HG03175 (cell line): ENCODE measurements at regions not wholly inside any gene's neighbourhood (a gene's known extent, or its start where the extent isn't known, plus 50 kb on each side); places are given as distances from the start of the nearest gene placed in this dataset.

Experiments used
- ATAC-seq: cut with Tn5 transposase; IDR thresholded peaks from one replicate; pipeline ENCODE4 v1.9.1; 2021; ENCODE audit warnings: mild to moderate bottlenecking, moderate library complexity; ENCODE audit not compliant: unreplicated experiment

GRCh38 chr18:25962919-25963318, 127.5 kb downstream of the SS18 start:
- ATAC-seq, result no peak

DNA sequence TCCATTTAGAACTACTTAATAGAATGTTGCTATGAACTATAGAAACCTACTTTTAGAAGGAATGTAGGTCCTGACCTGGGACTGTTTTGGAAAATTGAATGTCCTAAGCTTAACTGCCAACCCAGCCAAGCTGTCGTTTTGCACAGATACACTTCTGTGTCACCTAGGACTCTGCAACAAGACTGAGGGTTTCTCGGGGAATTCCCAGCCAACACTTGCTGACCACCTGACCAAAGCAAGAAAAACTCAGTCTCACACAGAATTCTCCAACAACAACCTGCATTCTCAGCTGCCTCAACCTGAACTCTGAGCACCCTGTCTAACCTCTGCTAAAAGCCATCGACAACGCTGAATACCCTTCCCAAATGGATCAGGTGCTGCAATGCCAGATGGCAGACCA, 128.2 kb downstream of the SS18 start:
- no peak for ATAC-seq

- ATAC-seq, result no peak
Measured at GRCh38 chr18:25957017-25957416, 133.4 kb downstream of the SS18 start.

DNA sequence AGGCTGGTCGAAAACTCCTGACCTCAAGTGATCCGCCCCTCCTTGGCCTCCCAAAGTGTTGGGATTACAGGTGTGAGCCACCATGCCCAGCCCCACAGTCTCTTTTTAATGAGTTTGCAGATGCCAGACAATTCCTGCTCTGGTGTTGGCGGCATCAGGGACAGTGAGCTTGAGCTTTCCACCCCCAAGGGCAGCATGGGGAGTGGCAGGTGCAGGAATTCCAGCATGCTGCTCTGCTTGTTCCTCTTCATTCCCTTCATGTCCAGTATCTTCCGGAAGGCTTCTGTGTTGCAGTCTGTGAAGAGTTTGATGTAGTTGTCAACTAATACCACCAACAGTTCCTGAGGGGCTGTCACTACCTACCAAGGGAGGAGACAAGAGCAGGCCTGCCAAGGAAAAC, 137.3 kb downstream of the SS18 start:
- no peak for ATAC-seq

DNA sequence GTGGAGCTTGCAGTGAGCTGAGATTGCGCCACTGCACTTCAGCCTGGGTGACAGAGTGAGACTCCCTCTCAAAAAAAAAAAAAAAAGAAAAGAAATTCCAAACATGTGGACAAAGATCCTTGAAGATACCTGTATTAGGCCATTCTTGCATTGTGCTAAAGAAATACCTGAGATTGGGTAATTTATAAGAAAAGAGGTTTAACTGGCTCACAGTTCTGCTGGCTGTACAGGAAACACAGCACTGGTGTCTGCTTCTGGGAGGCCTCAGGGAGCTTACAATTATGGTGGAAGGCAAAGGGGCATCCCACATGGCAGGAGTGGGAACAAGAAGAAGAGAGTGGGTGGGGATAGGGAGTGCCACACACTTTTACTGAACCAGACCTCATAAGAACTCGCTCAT, 140.1 kb downstream of the SS18 start:
- ATAC-seq, result no peak

DNA sequence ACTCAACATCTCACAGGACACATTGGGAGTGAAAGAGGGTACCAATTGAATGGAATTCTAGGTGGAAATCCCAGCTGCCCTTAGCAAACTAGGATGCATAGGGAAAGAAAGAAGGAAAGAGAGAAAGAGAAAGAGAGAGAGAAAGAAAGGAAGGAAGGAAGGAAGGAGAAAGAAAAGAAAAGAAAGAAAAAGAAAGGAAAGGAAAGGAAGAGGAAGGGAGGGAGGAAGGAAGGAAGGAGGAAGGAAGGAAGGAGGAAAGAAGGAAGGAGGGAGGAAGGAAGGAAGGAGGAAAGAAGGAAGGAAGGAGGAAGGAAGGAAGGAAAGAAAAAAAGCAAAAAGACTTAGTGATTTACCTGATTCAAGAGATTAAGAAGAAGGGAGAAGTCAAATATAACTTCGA, 143.9 kb downstream of the SS18 start:
- no peak for ATAC-seq

DNA sequence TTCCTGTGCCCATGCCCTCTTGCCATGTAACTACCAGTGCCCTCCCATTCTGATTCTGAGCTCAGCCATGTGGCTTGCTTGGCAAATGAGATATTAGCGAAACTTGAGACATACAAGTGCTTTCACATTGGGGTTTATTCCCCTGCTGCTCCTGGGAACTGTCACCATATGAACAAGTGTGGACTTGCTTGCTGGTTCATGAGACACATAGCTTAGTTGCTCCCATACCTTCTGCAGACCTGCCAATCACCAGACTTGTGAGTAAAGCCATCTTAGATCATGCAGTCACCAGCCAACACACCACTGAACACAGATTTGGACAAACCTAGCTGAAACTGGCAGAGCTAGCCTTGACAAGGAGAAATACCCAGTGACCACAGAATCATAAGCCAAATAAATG, 155.1 kb downstream of the SS18 start:
- no peak for ATAC-seq

GRCh38 chr18:25931126-25931525, 159.3 kb downstream of the SS18 start:
- ATAC-seq, result no peak

DNA sequence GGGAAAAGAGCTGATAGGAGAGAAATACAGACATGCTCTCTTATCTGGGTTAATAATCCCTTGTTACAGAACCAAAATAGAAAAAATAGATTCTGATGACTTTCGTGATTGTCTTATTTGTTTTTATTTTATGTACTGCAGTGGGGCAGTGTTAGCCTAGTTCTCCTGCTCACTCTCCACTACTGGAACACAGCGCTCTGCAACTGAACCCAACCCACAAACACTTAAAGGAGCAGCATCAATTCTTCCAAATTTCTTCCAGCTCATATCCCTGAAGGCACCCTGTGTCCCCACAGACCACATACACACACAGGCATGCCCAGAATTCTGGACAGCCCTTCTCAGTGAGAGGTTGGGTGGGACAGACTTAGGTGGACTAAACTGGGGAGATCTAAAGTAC, 160.6 kb downstream of the SS18 start:
- ATAC-seq, result no peak

- no peak for ATAC-seq
Measured at GRCh38 chr18:25927830-25928229, 162.6 kb downstream of the SS18 start.

DNA sequence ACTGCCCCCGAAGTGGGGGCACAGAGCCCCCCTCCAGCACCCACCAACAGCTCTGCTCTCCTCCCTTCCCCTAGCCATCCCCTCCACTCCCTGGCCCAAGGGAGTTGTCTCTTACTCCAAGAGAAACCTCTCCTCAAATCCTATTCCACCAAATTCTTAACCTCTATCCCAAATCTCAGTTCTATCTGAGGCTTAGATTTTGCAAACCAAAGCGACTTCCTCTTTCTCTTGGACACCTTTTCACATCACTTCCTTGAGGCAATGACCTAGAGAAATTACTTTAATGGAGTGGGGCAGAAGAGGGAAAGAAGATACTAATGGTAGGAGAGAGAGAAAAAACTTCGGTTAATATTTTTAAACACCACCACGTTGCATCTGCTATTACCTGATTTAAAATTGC, 167.2 kb downstream of the SS18 start:
- ATAC-seq, result no peak

DNA sequence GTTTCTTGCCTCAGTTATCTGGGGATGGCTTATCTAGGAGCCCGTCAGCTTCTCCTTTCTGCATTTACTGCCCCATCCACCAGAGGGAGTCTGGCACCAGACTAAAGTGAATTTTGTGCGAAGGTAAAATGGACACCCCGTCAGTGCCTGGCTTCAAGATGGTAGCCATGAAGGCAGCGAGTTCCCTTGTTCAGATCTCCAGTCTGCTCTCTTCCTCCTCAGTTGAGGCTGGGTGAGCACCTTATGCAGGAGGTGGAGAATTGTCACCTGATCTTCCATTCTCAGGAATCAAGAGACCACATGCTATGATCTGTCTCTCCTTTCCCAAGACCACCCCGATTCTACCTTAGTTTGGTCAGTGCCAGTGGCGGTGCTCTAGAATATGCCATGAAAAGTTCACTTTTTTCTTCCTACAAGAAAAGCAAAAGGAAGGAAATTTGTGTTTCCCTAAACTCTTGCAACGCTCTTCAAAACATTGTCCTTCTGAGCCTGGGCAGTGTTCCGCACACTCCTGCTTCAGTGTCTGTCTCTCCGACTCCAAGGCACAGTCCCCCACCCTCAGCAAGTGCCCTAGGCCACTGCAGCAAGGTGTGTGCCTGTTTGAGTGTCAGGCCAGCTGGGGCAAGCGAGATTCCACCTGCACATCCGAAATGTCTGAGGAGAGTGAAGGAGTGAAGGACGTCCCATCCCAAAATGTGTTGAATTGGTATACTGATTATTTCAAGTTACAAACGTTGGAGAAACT, 168.6 kb downstream of the SS18 start:
- ATAC-seq, result peak; percentile 79

DNA sequence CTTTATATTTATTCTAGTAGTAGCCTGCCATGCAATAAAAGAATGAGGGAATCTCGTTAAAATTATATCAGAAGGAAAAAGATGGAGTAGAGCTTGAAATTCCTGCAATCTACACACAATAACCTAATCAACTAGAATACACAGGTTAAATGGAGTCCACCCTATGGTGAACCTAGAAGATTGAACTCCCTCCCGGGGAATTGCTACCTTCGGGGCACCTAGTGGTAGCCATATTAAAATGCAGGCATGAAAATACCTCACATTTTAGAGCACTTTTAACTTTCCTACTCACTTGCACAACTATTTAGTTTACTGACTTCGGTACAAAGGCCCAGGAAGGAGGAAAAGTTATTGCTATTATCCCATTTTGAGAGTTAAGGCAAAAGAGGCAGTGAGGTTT, 174.5 kb downstream of the SS18 start:
- ATAC-seq, result no peak

GRCh38 chr18:25898965-25899364, 191.4 kb downstream of the SS18 start:
- ATAC-seq, result no peak

GRCh38 chr18:25896956-25897355, 193.5 kb downstream of the SS18 start:
- no peak for ATAC-seq

GRCh38 chr18:25896178-25896780, 194.1 kb downstream of the SS18 start:
- ATAC-seq, result peak; percentile 79

- ATAC-seq, result peak; percentile 11
Measured at GRCh38 chr18:25895518-25895917, 194.9 kb downstream of the SS18 start.

DNA sequence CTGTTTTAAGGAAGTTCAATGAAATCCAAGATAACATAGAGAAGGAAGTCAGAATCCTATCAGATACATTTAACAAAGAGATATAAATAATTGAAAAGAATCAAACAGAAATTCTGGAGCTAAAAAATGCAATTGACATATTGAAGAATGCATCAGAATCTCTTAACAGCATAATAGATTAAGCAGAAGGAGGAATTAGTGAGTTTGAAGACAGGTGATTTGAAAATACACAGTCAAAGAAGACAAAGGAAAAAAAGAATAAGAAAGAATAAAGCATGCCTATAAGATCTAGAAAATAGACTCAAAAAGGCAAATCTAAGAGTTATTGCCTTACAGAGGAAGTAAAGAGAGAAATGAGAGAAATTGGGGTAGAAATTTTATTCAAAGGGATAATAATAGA, 204.1 kb downstream of the SS18 start:
- no peak for ATAC-seq

DNA sequence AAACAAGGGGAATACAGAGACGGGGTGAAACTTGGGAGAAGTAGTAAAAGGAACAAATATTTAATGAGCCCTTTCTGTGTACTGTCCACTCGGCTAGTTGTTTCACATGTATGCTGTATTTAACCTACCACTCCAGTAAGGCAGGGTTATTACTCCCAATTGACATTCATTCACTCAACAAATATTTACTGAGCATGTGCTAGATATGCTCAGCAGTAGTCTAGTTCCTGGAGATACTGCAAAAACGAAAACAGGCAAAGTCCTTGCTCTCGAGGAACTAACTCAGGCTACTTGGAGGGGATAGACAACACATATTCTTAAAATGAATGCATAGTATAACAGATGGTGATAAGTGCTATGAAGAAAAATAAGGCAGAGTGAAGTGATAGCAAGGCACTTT, 207.3 kb downstream of the SS18 start:
- ATAC-seq, result no peak

DNA sequence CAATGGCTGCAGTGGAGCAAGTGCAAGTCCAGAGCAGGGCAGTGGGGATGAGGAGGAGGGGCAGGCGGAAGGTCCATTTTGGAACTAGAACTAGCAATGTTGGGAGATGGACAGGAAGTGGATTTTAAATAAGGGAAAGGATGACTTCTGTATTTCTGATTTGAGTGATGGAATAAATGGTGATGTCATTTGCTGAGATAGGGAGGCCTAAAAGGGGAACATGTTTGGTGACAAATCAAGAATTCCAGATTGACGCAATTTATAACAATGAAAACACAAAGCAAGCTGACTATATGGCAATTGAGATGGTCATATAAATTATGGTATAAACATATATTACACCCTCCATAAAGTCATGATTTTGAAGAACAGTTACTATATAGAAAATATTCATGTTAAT, 209.3 kb downstream of the SS18 start:
- ATAC-seq, result no peak

GRCh38 chr18:25880441-25880840, 210.0 kb downstream of the SS18 start:
- no peak for ATAC-seq

DNA sequence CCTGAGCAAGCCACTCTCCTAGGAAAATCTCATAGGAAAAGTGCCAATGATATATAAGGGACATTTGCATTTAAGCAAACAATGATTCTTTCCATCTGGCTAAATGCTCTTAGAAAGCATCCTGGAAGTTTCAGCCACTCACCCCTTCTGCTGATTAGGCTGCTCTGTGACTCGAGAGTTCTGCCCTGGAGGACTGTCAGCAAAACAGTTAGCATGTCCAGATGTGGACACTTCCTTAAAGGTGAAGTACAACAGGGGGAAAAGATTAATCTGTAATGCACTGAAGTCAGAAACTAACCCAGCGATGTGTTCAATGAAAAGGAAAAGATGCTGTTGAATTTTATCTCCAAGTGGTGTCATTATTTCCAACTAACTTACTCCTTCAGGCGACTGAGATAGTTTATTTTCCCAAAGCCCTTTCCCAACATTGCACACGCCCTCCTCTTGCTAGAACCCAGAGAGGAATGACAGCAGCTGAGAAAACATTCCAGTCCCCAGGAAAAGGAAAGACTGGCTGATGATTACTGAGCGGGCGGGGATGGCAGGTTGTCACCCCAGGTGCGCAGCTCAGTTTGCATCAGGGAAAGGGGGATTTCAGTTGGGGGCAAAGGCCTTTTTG, 214.0 kb downstream of the SS18 start:
- ATAC-seq, result no peak
